PFSK-1 (cell line): ENCODE measurements at regions not wholly inside any gene's neighbourhood (a gene's known extent, or its start where the extent isn't known, plus 50 kb on each side); places are given as distances from the start of the nearest gene placed in this dataset.

Experiments
- FOXP2 ChIP-seq: optimal IDR thresholded peaks from 2 replicates; pipeline ENCODE3; 2011; ENCODE audit warnings: borderline replicate concordance, control low read depth, inconsistent platforms; ENCODE audit not compliant: insufficient read depth; ENCODE audit errors: extremely low read length, extremely low read depth
- POLR2AphosphoS5 ChIP-seq: IDR thresholded peaks from 2 replicates; pipeline ENCODE4 v1.6.1; 2012; ENCODE audit warnings: low read depth, mild to moderate bottlenecking, control low read depth, low read length, moderate library complexity
- REST ChIP-seq, 2 experiments: IDR thresholded peaks; 2 replicates each; pipeline versions ENCODE4 v1.6.1 to v1.8.0; 2011 to 2012; ENCODE audit warnings: low read depth in 2 of 2, low read length in 2 of 2, control low read depth in 1 of 2, inconsistent platforms in 1 of 2, mild to moderate bottlenecking in 1 of 2, moderate library complexity in 1 of 2; ENCODE audit not compliant: insufficient read depth in 1 of 2
- SIN3A ChIP-seq: IDR thresholded peaks from 2 replicates; pipeline ENCODE4 v1.6.1; 2012; ENCODE audit warnings: mild to moderate bottlenecking, low read length, moderate library complexity, borderline replicate concordance; ENCODE audit not compliant: insufficient read depth
- TAF1 ChIP-seq: IDR thresholded peaks from 2 replicates; pipeline ENCODE4 v1.6.1; 2012; ENCODE audit warnings: low read length, control low read depth, borderline replicate concordance; ENCODE audit not compliant: insufficient read depth

GRCh38 chr6:139426795-139427194 is 52.3 kb upstream of the CITED2 start:
- TF ChIP-seq REST (IDR thresholded peaks at IDR 0.05; ENCODE audit: insufficient read depth in 1 of 2, low read depth in 2 of 2, low read length in 2 of 2): no peak
- no peak for TF ChIP-seq POLR2AphosphoS5
- no peak for TF ChIP-seq SIN3A
- no peak for TF ChIP-seq TAF1
- no peak for TF ChIP-seq FOXP2

DNA sequence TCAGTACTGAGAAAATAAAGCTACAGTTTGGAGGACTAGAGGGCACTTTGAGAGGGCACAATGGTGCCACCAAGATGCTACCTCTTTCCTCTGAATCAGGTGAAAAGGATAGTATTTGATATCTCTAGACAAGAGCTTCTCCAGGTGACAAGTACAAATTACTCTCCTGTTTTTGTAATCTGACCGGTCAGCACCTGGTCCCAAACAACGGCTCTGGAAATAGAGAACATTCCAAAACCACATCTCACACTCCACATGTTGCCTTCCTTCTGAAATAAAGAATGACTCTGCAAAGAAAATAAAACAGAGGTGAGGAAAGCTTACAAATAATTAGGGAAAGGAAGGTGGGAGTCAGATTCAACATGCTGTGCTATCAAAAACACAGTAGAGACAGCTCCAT is 51.3 kb upstream of the CITED2 start:
- TF ChIP-seq REST (IDR thresholded peaks at IDR 0.05; ENCODE audit: insufficient read depth in 1 of 2, low read depth in 2 of 2, low read length in 2 of 2): no peak
- TF ChIP-seq POLR2AphosphoS5: no peak

- no peak for TF ChIP-seq FOXP2
- TF ChIP-seq TAF1: no peak
- TF ChIP-seq SIN3A: no peak
- TF ChIP-seq REST (IDR thresholded peaks at IDR 0.05; ENCODE audit: insufficient read depth in 1 of 2, low read depth in 2 of 2, low read length in 2 of 2): no peak
- TF ChIP-seq POLR2AphosphoS5: no peak
Observed at GRCh38 chr6:139423971-139424667, 49.7 kb upstream of the CITED2 start.
